Tibial artery (tissue), 4 donors: ENCODE measurements at regions not wholly inside any gene's neighbourhood (a gene's known extent, or its start where the extent isn't known, plus 50 kb on each side); places are given as distances from the start of the nearest gene placed in this dataset.

ENCODE experiments used
- DNase-seq, 2 donors: peaks; one replicate each; pipeline ENCODE4 v3.0.0-alpha.2; 2019
- H3K27ac ChIP-seq, 2 donors: fragments of 200-600 bp; sonication (generic) in 1 of 2; 1 replicate in 1 of 2; 2 replicates in 1 of 2; pipeline ENCODE4 v1.5.1; 2018 to 2019; ENCODE audit warnings: mild to moderate bottlenecking in 1 of 2
- H3K27me3 ChIP-seq, 2 donors: fragments of 200-600 bp; sonication (generic) in 1 of 2; one replicate each; pipeline versions ENCODE4 v1.5.1 to v1.6.0; 2016 to 2019
- H3K36me3 ChIP-seq, 3 donors: fragments of 200-600 bp; sonication (generic) in 2 of 3; one replicate each; pipeline ENCODE4 v1.5.1; 2016 to 2019; ENCODE audit warnings: mild to moderate bottlenecking in 2 of 3
- H3K4me1 ChIP-seq, 4 donors: fragments of 200-600 bp; sonication (generic) in 2 of 4; 1 replicate in 3 of 4; 2 replicates in 1 of 4; pipeline ENCODE4 v1.5.1; 2016 to 2019
- H3K4me3 ChIP-seq, 2 donors: fragments of 200-600 bp; sonication (generic) in 1 of 2; 1 replicate in 1 of 2; 2 replicates in 1 of 2; pipeline ENCODE4 v1.5.1; 2018 to 2019; ENCODE audit warnings: mild to moderate bottlenecking in 2 of 2
- H3K9me3 ChIP-seq, 3 donors: fragments of 200-600 bp; sonication (generic) in 1 of 3; one replicate each; pipeline ENCODE4 v1.5.1; 2016 to 2019
- CTCF ChIP-seq, 2 experiments: fragments of 200-600 bp in 1 of 2; fragments of 450-650 bp in 1 of 2; IDR thresholded peaks; one replicate each; pipeline ENCODE4 v1.5.1; 2017 to 2019; ENCODE audit warnings: antibody characterized with exemption in 2 of 2, mild to moderate bottlenecking in 1 of 2, moderate library complexity in 1 of 2
- intact Hi-C: fragments of 100-400 bp; cut with DNase I; formaldehyde crosslinking; loops from one replicate; pipeline ENCODE4 v1.15.0; 2023; ENCODE audit warnings: low total_unique reads

GRCh38 chr16:11439790-11440656 lies 94.8 kb downstream of the RMI2 start:
- Histone ChIP-seq H3K4me1 (no peaks in the 10 kb centered on the region), H3K27me3 (no peaks in the 10 kb centered on the region), H3K27ac (no peak overlapping the region), H3K4me3 (no peak overlapping the region), H3K9me3 (peaks cover 0 to 16% (median 14%) of the 10 kb centered on the region in 3 donors), H3K36me3 (peaks cover 5 to 6% (median 5%) of the 10 kb centered on the region in 3 donors)
- TF ChIP-seq CTCF (IDR thresholded peaks at IDR 0.05) = no peak
- DNase-seq = no peak
- intact Hi-C loops = no loop called here

- intact Hi-C loops = no loop called here
- no peaks in the 10 kb centered on the region for H3K27me3 ChIP-seq
- peaks cover 5 to 6% (median 5%) of the 10 kb centered on the region in 3 donors for H3K36me3 ChIP-seq
- no peak for DNase-seq
- H3K4me3 ChIP-seq = no peak overlapping the region
- no peak overlapping the region for H3K27ac ChIP-seq
- H3K4me1 ChIP-seq = no peaks in the 10 kb centered on the region
- no peak for TF ChIP-seq CTCF (IDR thresholded peaks at IDR 0.05)
- peaks cover 0 to 16% (median 14%) of the 10 kb centered on the region in 3 donors for H3K9me3 ChIP-seq
Observed at GRCh38 chr16:11440657-11441012, 95.4 kb downstream of the RMI2 start.

GRCh38 chr16:11445486-11445885 lies 100.2 kb downstream of the RMI2 start:
- no peak for DNase-seq
- intact Hi-C loops = no loop called here
- Histone ChIP-seq H3K27ac (no peak overlapping the region), H3K36me3 (peaks cover 2 to 6% (median 5%) of the 10 kb centered on the region in 3 donors), H3K27me3 (no peaks in the 10 kb centered on the region), H3K9me3 (peaks cover 0 to 6% (median 5%) of the 10 kb centered on the region in 3 donors), H3K4me1 (no peaks in the 10 kb centered on the region), H3K4me3 (no peak overlapping the region)
- TF ChIP-seq CTCF (IDR thresholded peaks at IDR 0.05) = no peak

GRCh38 chr16:11446566-11447119 lies 101.4 kb downstream of the RMI2 start:
- intact Hi-C loops = no loop called here
- DNase-seq = no peak
- TF ChIP-seq CTCF (IDR thresholded peaks at IDR 0.05) = no peak

GRCh38 chr16:11447272-11447671 lies 102.0 kb downstream of the RMI2 start:
- H3K27me3 ChIP-seq = no peaks in the 10 kb centered on the region
- peaks cover 0 to 2% (median under 1%) of the 10 kb centered on the region in 4 donors for H3K4me1 ChIP-seq
- no peak for DNase-seq
- no peak for TF ChIP-seq CTCF (IDR thresholded peaks at IDR 0.05)
- intact Hi-C loops = no loop called here
- no peak overlapping the region for H3K27ac ChIP-seq
- no peak overlapping the region for H3K4me3 ChIP-seq
- H3K9me3 ChIP-seq = no peaks in the 10 kb centered on the region
- no peaks in the 10 kb centered on the region for H3K36me3 ChIP-seq

More at GRCh38 chr16:11446566-11447119, 101.4 kb downstream of the RMI2 start:
- Histone ChIP-seq H3K27ac (no peak overlapping the region), H3K36me3 (peaks cover 0 to 1% (median 0%) of the 10 kb centered on the region in 3 donors), H3K4me1 (no peaks in the 10 kb centered on the region), H3K4me3 (no peak overlapping the region), H3K27me3 (no peaks in the 10 kb centered on the region), H3K9me3 (no peaks in the 10 kb centered on the region)
